ENCODE measurements at regions not wholly inside any gene's neighbourhood (a gene's known extent, or its start where the extent isn't known, plus 50 kb on each side); places are given as distances from the start of the nearest gene placed in this dataset.

DNA sequence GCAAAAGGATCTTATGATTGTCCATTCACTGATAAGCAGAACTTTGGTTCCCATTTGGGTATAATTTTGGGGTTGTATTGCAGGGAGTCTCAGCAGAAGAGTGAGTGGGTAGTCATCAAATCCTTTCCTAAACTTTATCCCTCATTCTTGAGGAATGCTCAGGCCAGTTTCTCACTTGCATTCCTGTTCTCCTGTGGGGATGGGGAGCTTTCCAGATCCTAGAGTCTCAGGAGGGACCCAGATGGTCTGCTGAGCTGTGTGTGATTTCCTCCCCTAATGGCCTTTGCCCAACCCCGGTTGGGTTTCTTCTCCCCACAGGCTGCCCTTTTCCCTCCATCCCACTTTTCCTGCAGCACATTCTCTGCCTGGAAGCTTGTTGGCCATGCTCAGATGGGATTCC is 79.9 kb downstream of the MIAT start:
- no peak for TF ChIP-seq CTCF (IDR thresholded peaks at IDR 0.05)
- no peak for TF ChIP-seq POLR2A (IDR thresholded peaks at IDR 0.05)
